GM12875 (cell line): ENCODE measurements at regions not wholly inside any gene's neighbourhood (a gene's known extent, or its start where the extent isn't known, plus 50 kb on each side); places are given as distances from the start of the nearest gene placed in this dataset.

Experiments
- H3K4me3 ChIP-seq: one replicate; pipeline ENCODE4 v1.5.1; 2011; ENCODE audit warnings: low read depth, low read length, control low read depth
- TF ChIP-seq, protein P1 (sequence below): IDR thresholded peaks from 2 replicates; pipeline ENCODE4 v1.5.1; 2011; ENCODE audit warnings: low read depth, mild to moderate bottlenecking, control low read depth, inconsistent platforms, low read length, moderate library complexity, borderline replicate concordance; ENCODE audit not compliant: insufficient read depth

DNA sequence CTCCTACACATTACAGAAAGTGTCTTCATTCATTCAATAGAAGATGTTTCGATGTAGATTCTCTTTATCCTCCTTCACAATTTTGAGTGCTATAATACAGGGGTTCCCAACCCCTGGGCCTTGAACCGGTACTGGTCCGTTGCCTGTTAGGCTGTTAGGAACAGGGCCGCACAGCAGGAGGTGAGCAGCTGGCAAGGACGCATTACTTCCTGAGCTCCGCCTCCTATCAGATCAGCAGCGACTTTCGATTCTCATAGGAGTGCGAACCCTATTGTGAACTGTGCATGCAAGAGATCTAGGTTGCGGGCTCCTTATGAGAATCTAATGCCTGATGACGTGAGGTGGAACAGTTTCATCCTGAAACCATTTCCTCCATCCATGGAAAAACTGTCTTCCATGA is 153.0 kb upstream of the SMC2 start:
- TF ChIP-seq, protein P1, sequence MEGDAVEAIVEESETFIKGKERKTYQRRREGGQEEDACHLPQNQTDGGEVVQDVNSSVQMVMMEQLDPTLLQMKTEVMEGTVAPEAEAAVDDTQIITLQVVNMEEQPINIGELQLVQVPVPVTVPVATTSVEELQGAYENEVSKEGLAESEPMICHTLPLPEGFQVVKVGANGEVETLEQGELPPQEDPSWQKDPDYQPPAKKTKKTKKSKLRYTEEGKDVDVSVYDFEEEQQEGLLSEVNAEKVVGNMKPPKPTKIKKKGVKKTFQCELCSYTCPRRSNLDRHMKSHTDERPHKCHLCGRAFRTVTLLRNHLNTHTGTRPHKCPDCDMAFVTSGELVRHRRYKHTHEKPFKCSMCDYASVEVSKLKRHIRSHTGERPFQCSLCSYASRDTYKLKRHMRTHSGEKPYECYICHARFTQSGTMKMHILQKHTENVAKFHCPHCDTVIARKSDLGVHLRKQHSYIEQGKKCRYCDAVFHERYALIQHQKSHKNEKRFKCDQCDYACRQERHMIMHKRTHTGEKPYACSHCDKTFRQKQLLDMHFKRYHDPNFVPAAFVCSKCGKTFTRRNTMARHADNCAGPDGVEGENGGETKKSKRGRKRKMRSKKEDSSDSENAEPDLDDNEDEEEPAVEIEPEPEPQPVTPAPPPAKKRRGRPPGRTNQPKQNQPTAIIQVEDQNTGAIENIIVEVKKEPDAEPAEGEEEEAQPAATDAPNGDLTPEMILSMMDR = no peak
- H3K4me3 ChIP-seq = no peak overlapping the region

DNA sequence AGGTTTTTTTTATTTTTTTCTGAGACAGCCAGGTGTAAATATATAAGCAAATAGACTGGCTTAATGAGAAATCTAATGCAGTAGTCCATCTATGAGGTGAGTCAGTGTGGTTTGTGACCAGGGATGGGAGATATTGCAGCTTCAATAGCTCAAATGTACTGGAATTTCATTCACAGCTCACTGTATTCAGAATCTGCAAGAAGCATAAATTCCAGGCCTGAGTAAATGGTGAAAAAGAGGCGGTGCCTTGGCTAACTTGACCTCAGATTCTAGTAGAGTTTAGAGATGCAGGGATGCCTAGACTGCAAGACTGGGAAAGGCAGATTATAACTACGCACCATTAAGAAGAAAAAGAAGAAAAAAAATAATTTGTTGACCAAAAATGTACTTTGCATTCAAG is 151.9 kb upstream of the SMC2 start:
- TF ChIP-seq, protein P1 = no peak
- no peak overlapping the region for H3K4me3 ChIP-seq

DNA sequence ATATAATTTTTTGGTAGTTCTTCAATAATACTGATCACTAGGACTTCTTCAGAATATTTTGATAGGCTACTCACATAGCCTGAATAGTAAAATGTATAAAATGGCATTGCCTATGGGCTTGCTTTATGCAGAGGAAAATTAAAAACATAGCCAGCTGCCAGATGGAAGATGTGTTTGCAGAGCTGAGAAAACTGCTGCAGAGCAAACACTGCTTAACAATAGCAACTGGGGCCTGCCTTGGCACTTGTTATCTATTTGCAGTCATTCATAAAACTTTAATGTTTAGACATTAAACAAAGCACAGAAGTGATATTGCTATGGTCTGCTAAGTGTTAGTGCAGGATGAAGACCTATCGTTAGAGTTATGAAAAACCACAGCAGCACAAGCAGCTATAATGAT is 151.5 kb upstream of the SMC2 start:
- H3K4me3 ChIP-seq = no peak overlapping the region
- TF ChIP-seq, protein P1 = no peak

DNA sequence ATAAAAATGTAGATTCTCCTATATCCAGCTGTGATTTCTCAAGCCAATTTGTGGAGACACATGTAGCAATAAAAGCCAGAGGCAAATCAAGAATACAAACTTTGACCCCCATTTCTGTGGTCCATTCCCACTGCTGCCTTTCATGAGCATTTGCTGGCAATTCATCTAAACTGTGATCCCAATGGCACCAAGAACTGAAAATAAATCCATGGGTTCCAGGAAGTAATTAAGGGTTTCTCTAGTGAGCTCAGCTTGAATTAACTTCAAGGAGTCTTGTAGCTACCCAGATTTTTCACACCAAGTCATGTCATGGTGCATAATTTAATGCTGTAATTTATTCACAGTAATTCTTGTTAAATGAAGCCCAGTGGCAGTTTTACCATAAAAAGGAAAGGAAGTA is 145.0 kb upstream of the SMC2 start:
- TF ChIP-seq, protein P1 = no peak
- H3K4me3 ChIP-seq = no peak overlapping the region

DNA sequence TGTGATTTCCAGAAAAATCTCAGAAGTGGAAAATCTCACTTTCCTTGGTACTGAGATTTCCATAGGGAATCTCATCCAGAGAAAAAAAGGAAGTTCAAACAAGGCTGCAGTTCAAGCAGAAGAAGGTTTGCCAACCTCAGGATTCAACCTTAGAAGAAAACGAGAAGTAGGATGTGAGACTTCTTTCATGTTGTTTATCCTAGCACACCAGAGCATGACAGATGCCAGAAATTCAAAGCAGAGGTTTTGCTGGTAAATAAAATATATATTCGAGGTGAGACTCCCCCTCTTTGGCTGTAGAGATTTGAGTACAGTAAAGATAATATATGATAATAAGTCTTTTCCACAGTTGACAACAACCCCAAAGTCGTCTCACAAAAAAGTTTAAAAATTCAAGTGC is 116.9 kb upstream of the SMC2 start:
- TF ChIP-seq, protein P1 = no peak
- H3K4me3 ChIP-seq = no peak overlapping the region

DNA sequence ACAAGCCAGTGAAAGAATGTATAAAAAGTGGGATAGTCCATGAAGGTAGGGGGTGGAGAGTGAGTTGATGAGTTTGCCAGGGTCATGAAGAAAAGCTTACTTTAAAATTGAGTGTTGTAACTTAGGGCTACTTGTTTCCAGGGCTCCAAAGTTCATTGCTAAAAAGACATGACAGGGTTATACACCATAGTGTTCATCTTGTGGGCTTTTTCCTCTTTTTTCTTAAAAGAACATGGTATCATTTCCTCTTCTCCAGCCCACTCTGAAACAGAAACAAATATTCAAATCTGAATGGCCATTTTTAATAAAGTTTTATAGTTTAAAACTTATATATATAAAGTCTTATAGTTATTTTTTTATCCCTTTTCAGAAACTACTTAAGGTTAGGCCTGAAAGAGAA is 115.7 kb upstream of the SMC2 start:
- no peak overlapping the region for H3K4me3 ChIP-seq
- TF ChIP-seq, protein P1 = no peak

DNA sequence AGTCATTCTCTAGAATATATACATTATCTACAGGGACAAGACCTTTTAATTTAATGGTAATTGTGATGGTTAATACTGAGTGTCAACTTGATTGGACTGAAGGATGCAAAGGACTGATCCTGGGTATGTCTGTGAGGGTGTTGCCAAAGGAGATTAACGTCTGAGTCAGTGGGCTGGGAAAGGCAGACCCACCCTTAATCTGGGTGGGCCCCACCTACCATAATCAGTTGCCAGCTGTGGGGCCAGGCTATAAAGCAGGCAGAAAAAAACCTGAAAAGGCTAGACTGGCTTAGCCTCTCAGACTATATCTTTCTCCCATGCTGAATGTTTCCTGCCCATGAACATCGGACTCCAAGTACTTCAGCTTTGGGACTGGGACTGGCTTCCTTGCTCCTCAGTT is 112.2 kb upstream of the SMC2 start:
- no peak overlapping the region for H3K4me3 ChIP-seq
- TF ChIP-seq, protein P1 = no peak
